WTC11 (cell line): ENCODE measurements at regions not wholly inside any gene's neighbourhood (a gene's known extent, or its start where the extent isn't known, plus 50 kb on each side); places are given as distances from the start of the nearest gene placed in this dataset.

Experiments
- ATAC-seq: fragments of 200-7000 bp; cut with Tn5 transposase; 2 replicates; pipeline ENCODE4 v1.10.0; 2021; ENCODE audit warnings: mild to moderate bottlenecking, moderate library complexity
- CTCF ChIA-PET: fragments of 300-600 bp; sonication (Branson Sonifier 250); formaldehyde crosslinking; loops from one replicate; lab custom pipeline; 2021; ENCODE audit warnings: antibody characterized with exemption; lab: Charles Lee
- POLR2A ChIA-PET: fragments of 350-600 bp; sonication (Branson Sonifier 250); formaldehyde crosslinking; loops from one replicate; lab custom pipeline; 2021; ENCODE audit warnings: antibody characterized with exemption; lab: Charles Lee
- DNase-seq: peaks from one replicate; pipeline ENCODE4 v3.0.0; 2021; ENCODE audit warnings: low spot score
- H3K27ac Mint-ChIP-seq: 2 replicates; pipeline ENCODE4 v1.8.0; 2021; ENCODE audit warnings: mixed read lengths
- H3K27me3 Mint-ChIP-seq: 2 replicates; pipeline ENCODE4 v1.8.0; 2021; ENCODE audit warnings: low read depth, mild to moderate bottlenecking, moderate library complexity, mixed read lengths
- H3K36me3 Mint-ChIP-seq: 2 replicates; pipeline ENCODE4 v1.8.0; 2021; ENCODE audit warnings: mixed read lengths
- H3K4me1 Mint-ChIP-seq: 2 replicates; pipeline ENCODE4 v1.8.0; 2022; ENCODE audit warnings: mixed read lengths
- H3K4me3 Mint-ChIP-seq: 2 replicates; pipeline ENCODE4 v1.8.0; 2021; ENCODE audit warnings: mild to moderate bottlenecking, moderate library complexity, mixed read lengths
- H3K9me3 Mint-ChIP-seq: 2 replicates; pipeline ENCODE4 v1.8.0; 2021; ENCODE audit warnings: mixed read lengths
- AFF4 ChIP-seq: sonication (generic); formaldehyde crosslinking; IDR thresholded peaks from 2 replicates; pipeline ENCODE4 v1.8.1; 2023; ENCODE audit warnings: mild to moderate bottlenecking, missing genetic modification reagents, borderline replicate concordance
- ARID4B ChIP-seq: sonication (generic); formaldehyde crosslinking; IDR thresholded peaks from 2 replicates; pipeline ENCODE4 v1.8.0; 2023; ENCODE audit warnings: missing genetic modification reagents, mild to moderate bottlenecking, borderline replicate concordance
- ATF1 ChIP-seq: sonication (generic); formaldehyde crosslinking; IDR thresholded peaks from 2 replicates; pipeline ENCODE4 v1.8.1; 2023; ENCODE audit warnings: mild to moderate bottlenecking, moderate library complexity, missing genetic modification reagents
- CDX4 ChIP-seq: fragments of 250-450 bp; sonication (Bioruptor Pico); IDR thresholded peaks from 2 replicates; pipeline ENCODE4 v1.9.0; 2021; ENCODE audit warnings: moderate library complexity, mild to moderate bottlenecking, inconsistent platforms, borderline replicate concordance
- CREM ChIP-seq: sonication (generic); formaldehyde crosslinking; IDR thresholded peaks from 2 replicates; pipeline ENCODE4 v1.8.1; 2022; ENCODE audit warnings: mild to moderate bottlenecking, missing genetic modification reagents, moderate library complexity
- ESRRA ChIP-seq: sonication (generic); formaldehyde crosslinking; IDR thresholded peaks from 2 replicates; pipeline ENCODE4 v1.8.1; 2022; ENCODE audit warnings: mild to moderate bottlenecking, missing genetic modification reagents, borderline replicate concordance
- FOXP1 ChIP-seq: sonication (generic); formaldehyde crosslinking; IDR thresholded peaks from 2 replicates; pipeline ENCODE4 v1.8.0; 2022; ENCODE audit warnings: missing genetic modification reagents, mild to moderate bottlenecking, moderate library complexity, borderline replicate concordance
- GTF2I ChIP-seq: fragments of 250-450 bp; sonication (Bioruptor Pico); conservative IDR thresholded peaks from 2 replicates; pipeline ENCODE4 v1.4.0; 2021; ENCODE audit warnings: mild to moderate bottlenecking
- MAX ChIP-seq: sonication (generic); formaldehyde crosslinking; IDR thresholded peaks from 2 replicates; pipeline ENCODE4 v1.8.0; 2022; ENCODE audit warnings: mild to moderate bottlenecking, missing genetic modification reagents
- SMAD3 ChIP-seq: sonication (generic); formaldehyde crosslinking; IDR thresholded peaks from 2 replicates; pipeline ENCODE4 v1.8.0; 2022; ENCODE audit warnings: missing genetic modification reagents, mild to moderate bottlenecking, borderline replicate concordance
- SP1 ChIP-seq: sonication (generic); formaldehyde crosslinking; conservative IDR thresholded peaks from 2 replicates; pipeline ENCODE4 v1.8.1; 2022; ENCODE audit warnings: missing genetic modification reagents
- ZBTB43 ChIP-seq: sonication (generic); formaldehyde crosslinking; IDR thresholded peaks from 2 replicates; pipeline ENCODE4 v1.8.1; 2023; ENCODE audit warnings: mild to moderate bottlenecking, missing genetic modification reagents
- ZNF317 ChIP-seq: sonication (generic); formaldehyde crosslinking; IDR thresholded peaks from 2 replicates; pipeline ENCODE4 v1.8.1; 2023; ENCODE audit warnings: low read depth, mild to moderate bottlenecking, moderate library complexity, missing genetic modification reagents, borderline replicate concordance
- TF ChIP-seq, protein P1 (sequence below): sonication (generic); formaldehyde crosslinking; IDR thresholded peaks from 2 replicates; pipeline ENCODE4 v1.8.1; 2022; ENCODE audit warnings: mild to moderate bottlenecking, missing genetic modification reagents, moderate library complexity, borderline replicate concordance
- TF ChIP-seq, protein P2 (sequence below): fragments of 250-450 bp; sonication (Bioruptor Pico); IDR thresholded peaks from 2 replicates; pipeline ENCODE4 v1.9.0; 2021; ENCODE audit warnings: mild to moderate bottlenecking
- TF ChIP-seq, protein P3 (sequence below): sonication (generic); formaldehyde crosslinking; IDR thresholded peaks from 2 replicates; pipeline ENCODE4 v1.8.1; 2022; ENCODE audit warnings: missing genetic modification reagents, borderline replicate concordance

DNA sequence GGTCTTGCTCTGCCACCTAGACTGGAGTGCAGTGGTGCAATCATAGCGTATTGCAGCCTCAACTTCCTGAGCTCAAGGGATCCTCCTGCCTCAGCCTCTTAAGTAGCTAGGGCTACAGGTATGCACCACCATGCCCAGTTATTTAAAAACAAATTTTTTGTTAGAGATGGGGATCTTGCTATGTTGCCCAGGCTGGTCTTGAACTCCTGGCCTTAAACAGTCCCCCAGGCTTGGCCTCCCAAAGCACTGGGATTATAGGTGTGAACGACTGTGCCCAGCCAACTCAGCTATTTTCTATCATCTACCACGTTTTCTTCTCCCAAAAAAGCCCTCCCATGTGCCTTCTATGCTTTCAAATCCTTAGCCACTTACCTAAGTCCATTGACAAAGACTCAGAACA, 243.7 kb upstream of the SOX4 start (continued):
- TF ChIP-seq ZBTB43 (CRISPR knock-in tag) (no peak), CREM (CRISPR knock-in tag) (no peak), ZNF317 (CRISPR knock-in tag) (no peak), AFF4 (no peak), SMAD3 (CRISPR knock-in tag) (no peak), CDX4 (CRISPR knock-in tag) (no peak), MAX (CRISPR knock-in tag) (no peak)
- TF ChIP-seq, protein P1, sequence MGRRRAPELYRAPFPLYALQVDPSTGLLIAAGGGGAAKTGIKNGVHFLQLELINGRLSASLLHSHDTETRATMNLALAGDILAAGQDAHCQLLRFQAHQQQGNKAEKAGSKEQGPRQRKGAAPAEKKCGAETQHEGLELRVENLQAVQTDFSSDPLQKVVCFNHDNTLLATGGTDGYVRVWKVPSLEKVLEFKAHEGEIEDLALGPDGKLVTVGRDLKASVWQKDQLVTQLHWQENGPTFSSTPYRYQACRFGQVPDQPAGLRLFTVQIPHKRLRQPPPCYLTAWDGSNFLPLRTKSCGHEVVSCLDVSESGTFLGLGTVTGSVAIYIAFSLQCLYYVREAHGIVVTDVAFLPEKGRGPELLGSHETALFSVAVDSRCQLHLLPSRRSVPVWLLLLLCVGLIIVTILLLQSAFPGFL (CRISPR knock-in tag) = no peak

DNA sequence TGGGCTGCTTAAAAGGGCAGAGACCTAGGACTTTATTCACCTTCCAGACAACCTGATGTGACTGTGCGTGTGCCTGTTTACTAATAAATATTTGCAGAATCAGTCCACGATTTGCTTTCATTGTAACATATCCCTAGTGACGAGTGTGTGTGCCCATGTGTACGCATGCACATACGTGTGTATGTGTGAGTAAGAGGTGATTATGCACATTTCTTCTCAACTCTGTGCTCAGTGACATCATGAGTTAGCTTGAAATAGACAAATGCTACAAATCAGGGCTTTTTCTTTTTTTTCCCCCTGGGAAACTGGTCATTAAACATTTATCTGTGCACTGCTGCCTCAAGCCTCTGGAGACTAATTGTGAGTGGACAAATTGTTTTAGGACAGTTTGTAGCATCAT, 242.6 kb upstream of the SOX4 start:
- Mint-ChIP-seq H3K27ac (no peak overlapping the region), H3K4me1 (peaks cover 12% of the 10 kb centered on the region), H3K36me3 (no peaks in the 10 kb centered on the region), H3K4me3 (no peak overlapping the region), H3K9me3 (no peaks in the 10 kb centered on the region), H3K27me3 (no peaks in the 10 kb centered on the region)
- TF ChIP-seq FOXP1 (CRISPR knock-in tag) (no peak), ATF1 (no peak)
- DNase-seq = no peak
- ATAC-seq = no peak
- ChIA-PET CTCF (interaction anchor here (0.7 kb wide), 1 partner anchor 1085 kb away, joined by 3 read pairs; no protein-coding TSS in a partner anchor), POLR2A (interaction anchor here (0.6 kb wide), 1 partner anchor 279 kb away, joined by 3 read pairs; no protein-coding TSS in a partner anchor)

GRCh38 chr6:21352131-21352530, 241.4 kb upstream of the SOX4 start:
- H3K27me3 Mint-ChIP-seq = no peaks in the 10 kb centered on the region
- H3K36me3 Mint-ChIP-seq = no peaks in the 10 kb centered on the region

More at GRCh38 chr6:21352131-21352530, 241.4 kb upstream of the SOX4 start:
- ATAC-seq = no peak
- no peak for DNase-seq
- TF ChIP-seq, protein P2, sequence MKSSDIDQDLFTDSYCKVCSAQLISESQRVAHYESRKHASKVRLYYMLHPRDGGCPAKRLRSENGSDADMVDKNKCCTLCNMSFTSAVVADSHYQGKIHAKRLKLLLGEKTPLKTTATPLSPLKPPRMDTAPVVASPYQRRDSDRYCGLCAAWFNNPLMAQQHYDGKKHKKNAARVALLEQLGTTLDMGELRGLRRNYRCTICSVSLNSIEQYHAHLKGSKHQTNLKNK (CRISPR knock-in tag) = no peak
- TF ChIP-seq GTF2I (CRISPR knock-in tag) = no peak
- TF ChIP-seq SP1 = no peak
- TF ChIP-seq ARID4B (CRISPR knock-in tag) = no peak
- TF ChIP-seq ESRRA = no peak
- TF ChIP-seq, protein P3, sequence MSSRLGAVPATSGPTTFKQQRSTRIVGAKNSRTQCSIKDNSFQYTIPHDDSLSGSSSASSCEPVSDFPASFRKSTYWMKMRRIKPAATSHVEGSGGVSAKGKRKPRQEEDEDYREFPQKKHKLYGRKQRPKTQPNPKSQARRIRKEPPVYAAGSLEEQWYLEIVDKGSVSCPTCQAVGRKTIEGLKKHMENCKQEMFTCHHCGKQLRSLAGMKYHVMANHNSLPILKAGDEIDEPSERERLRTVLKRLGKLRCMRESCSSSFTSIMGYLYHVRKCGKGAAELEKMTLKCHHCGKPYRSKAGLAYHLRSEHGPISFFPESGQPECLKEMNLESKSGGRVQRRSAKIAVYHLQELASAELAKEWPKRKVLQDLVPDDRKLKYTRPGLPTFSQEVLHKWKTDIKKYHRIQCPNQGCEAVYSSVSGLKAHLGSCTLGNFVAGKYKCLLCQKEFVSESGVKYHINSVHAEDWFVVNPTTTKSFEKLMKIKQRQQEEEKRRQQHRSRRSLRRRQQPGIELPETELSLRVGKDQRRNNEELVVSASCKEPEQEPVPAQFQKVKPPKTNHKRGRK (CRISPR knock-in tag) = no peak
- no peaks in the 10 kb centered on the region for H3K9me3 Mint-ChIP-seq
- no peak overlapping the region for H3K4me3 Mint-ChIP-seq
- CTCF ChIA-PET = no interaction called here
- POLR2A ChIA-PET = no interaction called here
- peaks cover 12% of the 10 kb centered on the region for H3K4me1 Mint-ChIP-seq
- no peak overlapping the region for H3K27ac Mint-ChIP-seq
